ENCODE measurements at regions not wholly inside any gene's neighbourhood (a gene's known extent, or its start where the extent isn't known, plus 50 kb on each side); places are given as distances from the start of the nearest gene placed in this dataset.
"Not testable (repeated sequence)": the region's sequence is repeated elsewhere in the genome, so short reads cannot be mapped to it uniquely, and the experiment has no call there.

DNA sequence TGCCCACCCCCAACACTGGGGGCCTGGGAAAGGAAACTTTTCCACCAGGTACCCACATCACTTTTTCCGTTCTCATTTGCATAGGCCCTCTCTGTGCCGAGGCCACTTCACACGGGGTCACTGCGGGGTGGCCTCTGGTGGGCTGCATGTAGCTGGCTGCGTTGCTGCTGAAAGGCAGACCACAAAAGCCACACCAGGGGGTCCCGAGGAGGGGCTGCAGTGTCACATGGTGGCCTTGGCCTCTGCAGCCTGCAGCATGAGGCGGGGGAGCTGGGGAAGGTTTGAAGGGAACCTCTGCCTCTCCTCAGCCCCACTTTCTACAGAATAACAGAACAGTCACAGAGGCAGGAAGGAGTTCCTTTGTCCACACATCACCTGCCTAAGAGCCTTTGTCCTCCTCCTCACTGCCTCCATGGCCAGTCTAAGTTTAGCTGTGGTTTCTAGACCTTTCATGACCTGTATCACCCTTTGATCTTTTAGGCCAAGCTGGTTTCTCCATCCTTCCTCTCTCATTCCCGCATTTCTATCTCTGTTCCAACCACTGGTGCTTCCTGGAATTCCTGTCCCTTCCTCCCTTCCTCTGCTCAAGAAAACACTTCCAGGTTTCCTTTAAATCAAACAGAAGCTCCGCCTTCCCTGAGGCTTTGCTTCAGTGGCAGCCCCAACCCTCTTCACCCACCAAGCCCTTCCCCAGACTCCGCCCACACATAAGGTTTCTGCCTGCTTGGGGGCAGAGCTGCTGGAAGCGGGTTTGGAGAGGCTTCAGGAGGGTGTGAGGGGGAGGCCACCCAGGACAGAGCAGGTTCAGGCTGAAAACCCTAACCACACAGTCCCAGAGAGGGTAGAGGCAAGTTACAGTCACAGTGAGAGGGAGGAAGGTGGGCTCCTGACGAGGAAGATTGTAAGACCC lies 150.7 kb upstream of the TLE3 start:
- DNase-seq (ENCODE audit: low spot score), result peak; percentile 81

DNA sequence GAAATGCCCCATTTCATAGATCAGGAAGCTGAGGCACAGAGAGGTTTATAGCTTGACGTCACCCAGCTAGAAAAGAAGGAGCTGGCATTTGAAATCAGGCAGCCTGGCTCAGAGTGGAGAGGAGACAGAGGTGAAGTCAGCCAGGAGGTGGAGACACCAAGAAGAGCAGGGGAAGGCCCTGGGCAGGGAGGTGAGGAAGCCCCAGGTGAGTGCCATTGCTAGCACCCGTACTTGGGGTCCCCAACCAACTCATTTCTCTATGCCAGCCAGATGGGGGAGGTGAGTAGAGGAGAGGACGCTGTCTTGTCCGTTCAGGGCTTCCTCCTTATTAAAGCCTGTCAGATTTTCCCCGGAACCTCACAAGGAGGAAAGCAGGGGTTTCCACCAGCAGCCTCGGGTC lies 149.6 kb upstream of the TLE3 start:
- no peak for DNase-seq (ENCODE audit: low spot score)

DNA sequence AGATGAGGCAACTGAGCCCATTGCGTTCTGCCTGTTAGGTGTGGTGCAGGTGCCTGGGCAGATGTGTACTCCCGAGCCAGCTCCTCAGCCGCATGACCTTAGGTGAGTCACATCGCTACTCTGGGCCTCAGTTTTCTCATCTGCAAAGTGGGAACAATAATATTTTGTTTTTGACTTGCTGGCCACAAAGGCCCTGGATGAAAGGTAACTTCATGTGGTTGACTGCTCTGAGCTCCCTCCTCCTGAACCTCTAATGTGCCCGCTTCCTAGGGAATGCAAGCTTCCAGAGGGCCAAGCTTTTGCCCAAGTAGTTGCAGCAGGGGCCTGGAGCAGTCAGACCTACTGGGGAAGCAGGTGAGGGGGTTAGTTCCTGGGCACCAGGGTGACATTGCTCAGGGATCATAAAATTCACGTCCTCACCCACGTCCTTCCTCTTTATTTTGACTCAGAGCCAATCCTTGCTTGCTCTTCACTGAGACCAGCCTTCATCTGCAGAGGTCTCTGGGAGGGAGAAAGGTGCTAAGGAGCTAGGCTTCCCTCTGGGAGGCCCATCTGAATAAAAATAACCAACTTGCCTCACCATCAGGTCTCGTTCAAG lies 149.0 kb upstream of the TLE3 start:
- DNase-seq (ENCODE audit: low spot score), result no peak

- DNase-seq (ENCODE audit: low spot score), result no peak
Measured at GRCh38 chr15:70245932-70246622, 148.4 kb upstream of the TLE3 start.

GRCh38 chr15:70244978-70245542 lies 147.3 kb upstream of the TLE3 start:
- no peak for DNase-seq (ENCODE audit: low spot score)

DNA sequence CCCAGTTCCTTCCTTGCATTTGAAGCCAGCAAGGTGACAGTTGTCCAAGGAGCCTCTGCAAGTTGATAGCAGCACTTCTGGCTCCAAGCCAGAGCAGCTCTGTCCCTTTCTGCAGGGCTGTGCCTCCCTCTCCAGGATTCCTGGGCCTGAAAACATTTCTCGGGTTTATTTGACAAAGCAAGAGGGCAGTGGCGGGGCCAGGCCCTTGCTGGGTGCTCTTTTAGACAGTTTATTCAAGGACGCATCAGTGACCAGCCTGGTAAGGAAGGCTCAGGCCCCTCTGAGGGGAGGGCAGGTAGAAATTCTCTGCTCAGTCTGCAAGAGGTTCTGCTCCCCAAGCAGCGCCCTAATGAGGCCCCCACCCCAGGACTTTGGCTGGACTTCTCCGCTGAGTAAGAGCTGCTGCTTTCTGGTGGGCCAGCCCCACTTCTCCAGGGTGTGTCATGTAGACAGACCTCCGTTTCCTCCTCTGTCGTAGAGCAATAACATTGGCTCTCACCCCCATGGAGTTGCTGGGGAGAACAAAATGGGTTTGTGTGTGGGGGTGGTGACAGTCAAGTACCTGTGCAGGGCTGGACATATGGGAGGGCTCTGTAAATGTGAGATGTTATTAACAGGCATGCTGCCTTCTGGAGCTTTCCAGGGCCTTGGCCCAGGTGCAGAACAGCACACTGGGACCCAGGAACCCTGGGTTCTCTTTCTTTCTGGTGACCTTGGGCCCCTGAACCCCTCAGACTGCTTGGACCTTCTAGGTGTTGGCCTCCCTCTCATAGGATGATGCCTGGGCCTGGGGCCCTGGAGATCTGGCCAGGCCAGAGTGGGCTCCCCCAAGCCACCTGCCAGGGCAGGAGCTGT lies 146.2 kb upstream of the TLE3 start:
- DNase-seq (ENCODE audit: low spot score), result no peak

- DNase-seq (ENCODE audit: low spot score), result no peak
Measured at GRCh38 chr15:70242951-70243685, 145.4 kb upstream of the TLE3 start.

GRCh38 chr15:70241561-70242320 lies 144.0 kb upstream of the TLE3 start:
- DNase-seq (ENCODE audit: low spot score), result no peak

GRCh38 chr15:70240820-70241430 lies 143.2 kb upstream of the TLE3 start:
- no peak for DNase-seq (ENCODE audit: low spot score)

GRCh38 chr15:70240082-70240481 lies 142.4 kb upstream of the TLE3 start:
- DNase-seq (ENCODE audit: low spot score), result no peak

GRCh38 chr15:70238917-70239316 lies 141.2 kb upstream of the TLE3 start:
- no peak for DNase-seq (ENCODE audit: low spot score)

DNA sequence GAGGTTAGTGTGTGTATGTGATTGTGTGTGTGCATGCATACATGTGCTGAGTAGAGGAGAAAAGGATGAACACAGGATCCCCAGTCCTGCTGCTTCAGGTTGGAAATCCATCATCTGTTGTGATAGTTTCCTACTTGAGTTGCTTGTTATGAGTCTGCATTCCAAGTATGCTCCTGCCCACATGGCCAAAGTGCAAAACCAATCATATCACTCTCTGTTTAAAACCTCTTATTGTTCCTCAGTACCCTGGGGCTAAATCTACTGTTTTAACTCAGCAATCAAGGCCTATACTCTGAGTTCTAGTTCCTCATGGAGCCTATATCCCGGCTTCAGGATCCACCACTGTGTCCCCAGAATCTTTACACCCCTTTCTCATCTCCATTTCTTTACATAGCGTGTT lies 139.9 kb upstream of the TLE3 start:
- no peak for DNase-seq (ENCODE audit: low spot score)

DNA sequence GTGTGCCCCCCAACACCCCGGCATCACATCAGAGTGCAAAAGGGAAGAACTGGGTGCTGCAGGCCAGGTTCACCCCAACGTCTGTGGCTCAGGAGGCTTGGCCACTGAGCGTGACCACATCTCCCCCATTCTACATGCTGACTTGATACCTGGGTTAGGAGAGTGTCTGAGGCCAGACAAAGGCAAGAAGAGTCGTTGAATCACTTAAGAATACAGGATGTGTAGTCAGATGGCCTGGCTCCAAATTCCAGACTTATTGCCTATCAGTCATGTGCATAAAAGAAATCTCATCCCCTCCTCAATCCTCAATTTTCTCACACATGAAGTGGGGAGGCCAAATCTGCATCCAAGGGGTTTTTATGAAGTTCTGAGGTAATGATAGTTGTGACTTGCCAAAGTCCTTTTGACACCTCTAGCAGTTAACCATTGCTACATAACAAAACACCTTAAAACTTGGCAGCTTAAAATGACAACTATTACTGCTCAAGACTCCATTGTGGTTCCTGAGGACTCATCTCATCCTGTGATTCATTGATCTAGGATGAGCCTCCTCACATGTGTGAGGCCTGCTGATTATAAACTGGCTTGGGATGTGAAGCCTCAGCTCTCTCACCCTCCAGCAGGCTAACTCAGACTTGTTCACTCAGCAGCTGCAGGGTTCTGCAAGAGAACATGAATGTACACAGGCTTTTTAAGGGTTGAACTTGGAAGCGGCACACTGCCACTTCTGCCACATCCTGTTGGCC lies 138.8 kb upstream of the TLE3 start:
- no peak for DNase-seq (ENCODE audit: low spot score)

DNA sequence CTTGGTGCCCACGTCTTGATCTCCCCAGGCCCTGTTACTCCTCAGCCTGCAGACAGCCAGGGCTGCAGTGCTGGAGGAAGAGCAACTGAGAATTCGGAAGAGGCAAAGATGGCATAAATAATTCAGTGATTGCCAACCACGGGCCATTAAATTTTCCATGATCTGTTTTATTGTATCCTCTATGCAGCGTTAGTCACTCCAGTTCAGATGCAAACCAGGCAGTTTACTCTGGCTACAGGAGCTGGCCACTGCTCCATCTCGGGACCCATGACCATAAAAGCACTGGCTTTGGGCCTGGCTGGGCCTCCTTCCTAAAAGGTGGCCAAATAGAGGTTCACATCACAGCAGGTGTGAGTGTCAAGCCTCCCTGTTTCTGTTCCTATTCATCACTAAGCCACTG lies 137.6 kb upstream of the TLE3 start:
- no peak for DNase-seq (ENCODE audit: low spot score)

DNA sequence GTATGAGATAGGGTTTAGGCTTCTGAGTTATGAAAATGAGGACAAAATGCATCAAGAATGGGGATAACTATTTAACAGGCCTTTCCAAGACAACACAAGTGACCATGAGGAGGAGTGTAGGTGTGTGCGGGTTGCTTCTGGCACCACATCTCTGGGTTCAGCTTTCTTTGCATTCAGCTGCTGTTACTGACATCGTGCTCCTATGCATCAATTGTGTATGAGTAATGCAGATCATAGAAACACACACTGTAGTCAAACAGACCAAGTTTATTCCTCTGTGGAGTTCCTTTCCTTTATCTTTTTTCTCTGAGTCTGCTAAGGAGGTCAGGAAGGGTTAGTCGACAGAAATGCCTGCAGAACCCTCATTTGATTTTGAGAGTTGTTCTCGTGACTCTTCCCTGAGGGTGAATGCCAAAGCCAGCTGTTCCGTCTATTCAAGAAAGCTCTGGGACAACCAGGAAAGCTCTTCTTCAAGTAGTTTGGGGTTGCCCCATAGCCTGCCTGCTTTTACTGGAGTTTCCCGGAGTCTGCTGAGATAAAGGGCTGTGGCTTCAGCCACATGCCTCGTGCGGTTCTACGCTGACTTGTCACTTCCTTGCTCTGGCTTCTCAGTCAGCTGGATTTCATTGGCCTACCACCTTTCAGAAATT lies 136.7 kb upstream of the TLE3 start:
- no peak for DNase-seq (ENCODE audit: low spot score)

DNA sequence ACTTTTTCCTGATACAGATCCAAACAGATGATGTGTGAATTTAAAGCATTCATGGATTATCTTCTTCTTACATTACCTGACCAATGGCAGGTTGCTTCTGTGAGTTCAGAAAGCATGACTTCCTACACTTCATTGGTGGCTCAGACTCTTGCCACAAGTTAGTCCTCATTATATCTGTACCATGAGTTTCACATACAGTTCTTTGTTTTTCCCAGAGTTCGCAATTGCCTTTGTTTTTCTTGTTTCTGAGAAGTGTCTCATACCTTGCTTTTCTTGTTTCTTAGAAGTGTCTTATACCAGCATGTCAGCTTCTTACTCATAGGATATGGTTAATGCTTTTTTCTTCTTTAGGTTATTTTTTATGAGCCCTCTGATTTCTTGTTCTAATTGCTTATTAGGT lies 133.8 kb upstream of the TLE3 start:
- no peak for DNase-seq (ENCODE audit: low spot score)

- not testable (repeated sequence) for DNase-seq (ENCODE audit: low spot score)
Measured at GRCh38 chr15:70227918-70228317, 130.2 kb upstream of the TLE3 start.

GRCh38 chr15:70227147-70227546 lies 129.4 kb upstream of the TLE3 start:
- no peak for DNase-seq (ENCODE audit: low spot score)
